Activated CD4-positive, alpha-beta T cell treated with anti-CD3 and anti-CD28 coated beads, Interleukin-2, amount 10 ng/mL, durations not matched to agents 24 days and 14 days (primary cell): ENCODE measurements at regions not wholly inside any gene's neighbourhood (a gene's known extent, or its start where the extent isn't known, plus 50 kb on each side); places are given as distances from the start of the nearest gene placed in this dataset.
A peak's percentile ranks its signal among the peaks of the same experiment; 100 is the strongest.

Experiments used
- DNase-seq: peaks from one replicate; pipeline ENCODE4 v3.0.0; 2022
- H3K27ac Mint-ChIP-seq: one replicate; pipeline ENCODE4 v1.8.0; 2022; ENCODE audit warnings: mild to moderate bottlenecking, mixed read lengths
- H3K27me3 Mint-ChIP-seq: one replicate; pipeline ENCODE4 v1.8.0; 2022; ENCODE audit warnings: mixed read lengths
- H3K36me3 Mint-ChIP-seq: one replicate; pipeline ENCODE4 v1.8.0; 2022; ENCODE audit warnings: low read depth, mild to moderate bottlenecking, mixed read lengths
- H3K4me1 Mint-ChIP-seq: one replicate; pipeline ENCODE4 v1.8.0; 2021; ENCODE audit warnings: mixed read lengths
- H3K4me3 Mint-ChIP-seq: one replicate; pipeline ENCODE4 v1.8.0; 2022; ENCODE audit warnings: mild to moderate bottlenecking, moderate library complexity, mixed read lengths
- H3K9me3 Mint-ChIP-seq: one replicate; pipeline ENCODE4 v1.8.0; 2021; ENCODE audit warnings: mixed read lengths
- intact Hi-C: fragments of 100-400 bp; cut with micrococcal nuclease; formaldehyde crosslinking; loops from one replicate; pipeline ENCODE4 v1.15.1; 2023

- intact Hi-C loops, result no loop called here
- no peaks in the 10 kb centered on the region for H3K27me3 Mint-ChIP-seq
- no peaks in the 10 kb centered on the region for H3K4me1 Mint-ChIP-seq
- no peak overlapping the region for H3K27ac Mint-ChIP-seq
- no peaks in the 10 kb centered on the region for H3K9me3 Mint-ChIP-seq
- no peak overlapping the region for H3K4me3 Mint-ChIP-seq
- no peaks in the 10 kb centered on the region for H3K36me3 Mint-ChIP-seq
- DNase-seq, result no peak
Measured at GRCh38 chr1:70892930-70893329, 154.7 kb downstream of the PTGER3 start.

GRCh38 chr1:70893381-70893780, 154.2 kb downstream of the PTGER3 start:
- no peak overlapping the region for H3K27ac Mint-ChIP-seq
- no peaks in the 10 kb centered on the region for H3K36me3 Mint-ChIP-seq
- no peak for DNase-seq
- H3K27me3 Mint-ChIP-seq, result peaks cover 3% of the 10 kb centered on the region
- no peak overlapping the region for H3K4me3 Mint-ChIP-seq
- H3K9me3 Mint-ChIP-seq, result no peaks in the 10 kb centered on the region
- no peaks in the 10 kb centered on the region for H3K4me1 Mint-ChIP-seq
- intact Hi-C loops, result no loop called here

- H3K27me3 Mint-ChIP-seq, result peaks cover 3% of the 10 kb centered on the region
- no peak overlapping the region for H3K4me3 Mint-ChIP-seq
- H3K27ac Mint-ChIP-seq, result no peak overlapping the region
- H3K4me1 Mint-ChIP-seq, result no peaks in the 10 kb centered on the region
- H3K36me3 Mint-ChIP-seq, result no peaks in the 10 kb centered on the region
- DNase-seq, result no peak
- intact Hi-C loops, result no loop called here
- H3K9me3 Mint-ChIP-seq, result no peaks in the 10 kb centered on the region
Measured at GRCh38 chr1:70895531-70895930, 152.1 kb downstream of the PTGER3 start.

GRCh38 chr1:70896224-70896623, 151.4 kb downstream of the PTGER3 start:
- no peak for DNase-seq
- H3K9me3 Mint-ChIP-seq, result no peaks in the 10 kb centered on the region
- intact Hi-C loops, result no loop called here
- no peak overlapping the region for H3K27ac Mint-ChIP-seq
- H3K36me3 Mint-ChIP-seq, result no peaks in the 10 kb centered on the region
- H3K27me3 Mint-ChIP-seq, result peaks cover 3% of the 10 kb centered on the region
- no peaks in the 10 kb centered on the region for H3K4me1 Mint-ChIP-seq
- H3K4me3 Mint-ChIP-seq, result no peak overlapping the region

GRCh38 chr1:70897273-70897672, 150.3 kb downstream of the PTGER3 start:
- Mint-ChIP-seq H3K27me3 (peaks cover 3% of the 10 kb centered on the region), H3K9me3 (no peaks in the 10 kb centered on the region), H3K4me1 (no peaks in the 10 kb centered on the region), H3K4me3 (no peak overlapping the region), H3K27ac (no peak overlapping the region), H3K36me3 (no peaks in the 10 kb centered on the region)
- intact Hi-C loops, result no loop called here
- no peak for DNase-seq

- intact Hi-C loops, result no loop called here
- peaks cover 3% of the 10 kb centered on the region for H3K27me3 Mint-ChIP-seq
- no peak overlapping the region for H3K4me3 Mint-ChIP-seq
- H3K4me1 Mint-ChIP-seq, result no peaks in the 10 kb centered on the region
- no peaks in the 10 kb centered on the region for H3K9me3 Mint-ChIP-seq
- no peak overlapping the region for H3K27ac Mint-ChIP-seq
- no peaks in the 10 kb centered on the region for H3K36me3 Mint-ChIP-seq
- no peak for DNase-seq
Measured at GRCh38 chr1:70899735-70900134, 147.9 kb downstream of the PTGER3 start.

GRCh38 chr1:70902211-70902610, 145.4 kb downstream of the PTGER3 start:
- peaks cover 3% of the 10 kb centered on the region for H3K27me3 Mint-ChIP-seq
- H3K27ac Mint-ChIP-seq, result no peak overlapping the region
- no peaks in the 10 kb centered on the region for H3K4me1 Mint-ChIP-seq
- intact Hi-C loops, result no loop called here
- DNase-seq, result no peak
- no peak overlapping the region for H3K4me3 Mint-ChIP-seq
- no peaks in the 10 kb centered on the region for H3K9me3 Mint-ChIP-seq
- H3K36me3 Mint-ChIP-seq, result no peaks in the 10 kb centered on the region

- Mint-ChIP-seq H3K4me1 (peaks cover 3% of the 10 kb centered on the region), H3K4me3 (no peak overlapping the region), H3K9me3 (no peaks in the 10 kb centered on the region), H3K36me3 (no peaks in the 10 kb centered on the region), H3K27me3 (no peaks in the 10 kb centered on the region), H3K27ac (no peak overlapping the region)
- intact Hi-C loops, result no loop called here
- no peak for DNase-seq
Measured at GRCh38 chr1:70906800-70907199, 140.8 kb downstream of the PTGER3 start.

GRCh38 chr1:70907563-70908310, 139.9 kb downstream of the PTGER3 start:
- no peak overlapping the region for H3K27ac Mint-ChIP-seq
- no peak for DNase-seq
- no peaks in the 10 kb centered on the region for H3K27me3 Mint-ChIP-seq
- intact Hi-C loops, result no loop called here
- no peaks in the 10 kb centered on the region for H3K36me3 Mint-ChIP-seq
- H3K4me1 Mint-ChIP-seq, result peaks cover 3% of the 10 kb centered on the region
- H3K9me3 Mint-ChIP-seq, result no peaks in the 10 kb centered on the region
- H3K4me3 Mint-ChIP-seq, result no peak overlapping the region

GRCh38 chr1:70909262-70909822, 138.3 kb downstream of the PTGER3 start:
- Mint-ChIP-seq H3K4me1 (peaks cover 3% of the 10 kb centered on the region), H3K4me3 (no peak overlapping the region), H3K27ac (peak overlapping the region; percentile 22), H3K27me3 (no peaks in the 10 kb centered on the region), H3K9me3 (no peaks in the 10 kb centered on the region), H3K36me3 (no peaks in the 10 kb centered on the region)
- DNase-seq, result no peak
- intact Hi-C loops, result no loop called here

GRCh38 chr1:70910013-70910412, 137.6 kb downstream of the PTGER3 start:
- H3K4me3 Mint-ChIP-seq, result no peak overlapping the region
- intact Hi-C loops, result no loop called here
- no peak overlapping the region for H3K27ac Mint-ChIP-seq
- no peaks in the 10 kb centered on the region for H3K9me3 Mint-ChIP-seq
- H3K27me3 Mint-ChIP-seq, result no peaks in the 10 kb centered on the region
- DNase-seq, result peak; percentile 58
- H3K36me3 Mint-ChIP-seq, result no peaks in the 10 kb centered on the region
- peaks cover 3% of the 10 kb centered on the region for H3K4me1 Mint-ChIP-seq

- no peaks in the 10 kb centered on the region for H3K9me3 Mint-ChIP-seq
- H3K4me1 Mint-ChIP-seq, result peaks cover 7% of the 10 kb centered on the region
- no peak for DNase-seq
- no peaks in the 10 kb centered on the region for H3K36me3 Mint-ChIP-seq
- no peak overlapping the region for H3K27ac Mint-ChIP-seq
- no peak overlapping the region for H3K4me3 Mint-ChIP-seq
- no peaks in the 10 kb centered on the region for H3K27me3 Mint-ChIP-seq
- intact Hi-C loops, result no loop called here
Measured at GRCh38 chr1:70911861-70912260, 135.8 kb downstream of the PTGER3 start.

- no peak for DNase-seq
- H3K27ac Mint-ChIP-seq, result no peak overlapping the region
Measured at GRCh38 chr1:70914224-70914623, 133.4 kb downstream of the PTGER3 start.

GRCh38 chr1:70915258-70916033, 132.2 kb downstream of the PTGER3 start:
- Mint-ChIP-seq H3K4me1 (peaks cover 4% of the 10 kb centered on the region), H3K4me3 (no peak overlapping the region), H3K27me3 (no peaks in the 10 kb centered on the region), H3K27ac (peak overlapping the region; percentile 49), H3K36me3 (no peaks in the 10 kb centered on the region), H3K9me3 (peaks cover 3% of the 10 kb centered on the region)
- intact Hi-C loops, result no loop called here
- DNase-seq, result no peak

More at GRCh38 chr1:70914224-70914623, 133.4 kb downstream of the PTGER3 start:
- Mint-ChIP-seq H3K4me1 (peaks cover 7% of the 10 kb centered on the region), H3K27me3 (no peaks in the 10 kb centered on the region), H3K9me3 (no peaks in the 10 kb centered on the region), H3K4me3 (no peak overlapping the region), H3K36me3 (no peaks in the 10 kb centered on the region)
- intact Hi-C loops, result no loop called here
